Loucy (cell line): ENCODE measurements at regions not wholly inside any gene's neighbourhood (a gene's known extent, or its start where the extent isn't known, plus 50 kb on each side); places are given as distances from the start of the nearest gene placed in this dataset.

Experiments used
- EZH2phosphoT487 ChIP-seq: fragments of 200-600 bp; IDR thresholded peaks from 2 replicates; pipeline ENCODE4 v1.6.1; 2018; ENCODE audit warnings: antibody characterized with exemption, mild to moderate bottlenecking, moderate library complexity, borderline replicate concordance
- TF ChIP-seq, protein P1 (sequence below): fragments of 200-600 bp; sonication (generic); conservative IDR thresholded peaks from 2 replicates; pipeline ENCODE4 v1.5.1; 2014; ENCODE audit warnings: mild to moderate bottlenecking, antibody characterized with exemption, low read length

DNA sequence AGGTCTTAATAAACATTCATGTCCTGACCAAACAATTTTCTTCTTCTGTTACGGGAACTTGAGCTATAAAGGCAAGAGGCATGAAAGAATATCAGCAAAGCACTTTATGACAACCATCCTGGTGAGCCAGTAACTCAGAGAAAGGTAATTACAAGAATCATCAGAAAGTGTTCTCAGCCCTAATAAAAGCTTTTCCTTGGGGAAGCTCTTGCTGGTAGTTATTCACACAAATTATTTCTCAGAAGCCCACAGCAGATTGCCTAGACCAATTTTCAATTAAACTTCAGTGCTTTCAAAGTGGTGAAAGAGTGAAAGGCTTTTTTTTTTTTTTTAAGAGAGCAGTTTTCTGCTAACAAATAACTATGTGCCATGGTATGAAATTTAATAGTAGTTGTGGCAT, 60.9 kb upstream of the PEX5L start:
- TF ChIP-seq, protein P1, sequence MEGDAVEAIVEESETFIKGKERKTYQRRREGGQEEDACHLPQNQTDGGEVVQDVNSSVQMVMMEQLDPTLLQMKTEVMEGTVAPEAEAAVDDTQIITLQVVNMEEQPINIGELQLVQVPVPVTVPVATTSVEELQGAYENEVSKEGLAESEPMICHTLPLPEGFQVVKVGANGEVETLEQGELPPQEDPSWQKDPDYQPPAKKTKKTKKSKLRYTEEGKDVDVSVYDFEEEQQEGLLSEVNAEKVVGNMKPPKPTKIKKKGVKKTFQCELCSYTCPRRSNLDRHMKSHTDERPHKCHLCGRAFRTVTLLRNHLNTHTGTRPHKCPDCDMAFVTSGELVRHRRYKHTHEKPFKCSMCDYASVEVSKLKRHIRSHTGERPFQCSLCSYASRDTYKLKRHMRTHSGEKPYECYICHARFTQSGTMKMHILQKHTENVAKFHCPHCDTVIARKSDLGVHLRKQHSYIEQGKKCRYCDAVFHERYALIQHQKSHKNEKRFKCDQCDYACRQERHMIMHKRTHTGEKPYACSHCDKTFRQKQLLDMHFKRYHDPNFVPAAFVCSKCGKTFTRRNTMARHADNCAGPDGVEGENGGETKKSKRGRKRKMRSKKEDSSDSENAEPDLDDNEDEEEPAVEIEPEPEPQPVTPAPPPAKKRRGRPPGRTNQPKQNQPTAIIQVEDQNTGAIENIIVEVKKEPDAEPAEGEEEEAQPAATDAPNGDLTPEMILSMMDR, result no peak
- TF ChIP-seq EZH2phosphoT487, result no peak
